Stimulated activated naive CD8-positive, alpha-beta T cell treated with anti-CD3 and anti-CD28 coated beads, Interleukin-15, Interleukin-2, amounts not matched to agents 100 U/mL and 50 U/mL, for 24 hours (primary cell): ENCODE measurements at regions not wholly inside any gene's neighbourhood (a gene's known extent, or its start where the extent isn't known, plus 50 kb on each side); places are given as distances from the start of the nearest gene placed in this dataset.
"Not testable (repeated sequence)": the region's sequence is repeated elsewhere in the genome, so short reads cannot be mapped to it uniquely, and the experiment has no call there.

Source experiments
- ATAC-seq: fragments of 150-1000 bp; cut with Tn5 transposase; one replicate; pipeline ENCODE4 v1.10.0; 2021
- DNase-seq: peaks from one replicate; pipeline ENCODE4 v3.0.0; 2021

DNA sequence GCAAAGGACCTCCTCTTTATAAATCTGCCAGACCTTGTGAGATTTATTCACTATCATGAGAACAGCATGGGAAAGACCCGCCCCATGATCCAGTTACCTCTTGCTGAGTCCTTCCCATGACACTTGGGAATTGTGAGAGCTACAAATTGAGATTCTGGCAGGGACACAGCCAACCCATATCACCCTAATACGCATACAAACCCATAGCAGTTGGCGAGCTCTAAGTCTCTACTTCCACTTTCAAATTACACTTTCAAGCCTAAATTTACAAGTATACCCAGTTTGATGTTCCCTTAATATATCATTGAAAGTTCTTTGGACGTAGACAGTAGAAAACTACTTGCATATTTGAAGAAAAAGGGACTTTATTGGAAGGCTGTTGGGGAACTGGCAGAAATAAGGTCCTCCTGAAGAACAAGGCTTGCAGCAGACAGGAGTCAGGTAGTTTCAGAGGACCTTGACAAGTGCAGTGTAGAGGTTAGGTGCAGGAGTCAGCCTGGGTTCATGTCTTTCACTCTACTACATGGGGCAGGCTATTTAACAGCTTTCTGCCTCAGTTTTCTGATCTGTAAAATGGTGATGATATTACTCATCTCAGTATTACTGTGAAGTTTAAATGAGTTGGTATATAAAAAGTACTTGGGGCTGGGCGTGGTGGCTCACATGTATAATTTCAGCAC is 107.9 kb upstream of the EEF2KMT start:
- no peak for DNase-seq
- no peak for ATAC-seq

DNA sequence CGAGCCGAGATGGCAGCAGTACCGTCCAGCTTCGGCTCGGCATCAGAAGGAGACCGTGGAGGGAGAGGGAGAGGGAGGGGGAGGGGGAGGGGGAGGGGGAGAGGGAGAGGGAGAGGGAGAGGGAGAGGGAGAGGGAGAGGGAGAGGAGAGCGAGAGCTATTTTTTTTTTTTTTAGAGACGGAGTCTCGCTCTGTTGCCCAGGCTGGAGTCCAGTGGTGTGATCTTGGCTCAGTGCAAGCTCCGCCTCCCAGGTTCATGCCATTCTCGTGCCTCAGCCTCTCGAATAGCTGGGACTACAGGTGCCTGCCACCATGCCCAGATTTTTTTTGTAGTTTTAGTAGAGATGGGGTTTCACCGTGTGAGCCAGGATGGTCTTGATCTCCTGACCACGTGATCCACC is 106.1 kb upstream of the EEF2KMT start:
- not testable (repeated sequence) for ATAC-seq, DNase-seq

DNA sequence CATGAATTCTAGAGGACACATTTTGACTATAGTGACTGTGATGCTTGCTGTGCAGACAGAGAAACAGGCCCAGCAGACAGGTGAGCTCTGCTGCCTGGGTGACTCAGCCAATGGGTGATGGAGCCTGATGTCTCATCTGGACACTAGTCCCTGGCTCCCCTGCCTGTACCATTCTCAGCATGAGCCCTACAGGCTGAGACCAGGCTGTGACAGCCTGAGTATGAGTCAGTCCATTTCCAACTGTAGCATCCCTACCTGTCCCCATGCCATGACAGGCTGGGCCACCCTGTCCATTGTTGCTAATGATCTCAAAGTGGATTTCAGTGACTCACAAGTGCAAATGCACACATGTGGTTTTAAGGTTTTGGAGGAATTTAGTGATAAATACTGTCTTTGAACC is 102.5 kb upstream of the EEF2KMT start:
- no peak for ATAC-seq

DNA sequence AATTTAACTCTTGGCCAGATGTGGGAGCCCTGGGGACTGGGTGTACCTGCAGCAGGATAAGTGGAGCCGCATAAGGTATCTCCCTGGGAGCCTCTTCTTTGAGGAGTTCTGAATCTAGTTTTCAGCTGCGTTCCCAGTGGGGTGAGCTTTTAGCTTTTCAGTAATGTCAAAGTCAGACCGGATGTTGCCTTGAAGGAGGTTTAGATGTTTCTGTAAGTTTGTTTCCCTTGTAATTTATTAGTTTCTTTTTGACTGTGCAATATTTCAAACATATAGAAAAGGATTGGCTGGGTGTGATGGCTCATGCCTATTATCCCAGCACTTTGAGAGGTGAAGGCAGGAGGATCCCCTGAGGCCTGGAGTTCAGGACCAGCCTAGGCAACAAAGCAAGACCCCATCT is 98.6 kb upstream of the EEF2KMT start:
- ATAC-seq (no peak), DNase-seq (no peak)

More for the DNA sequence above, 102.5 kb upstream of the EEF2KMT start:
- no peak for DNase-seq

DNA sequence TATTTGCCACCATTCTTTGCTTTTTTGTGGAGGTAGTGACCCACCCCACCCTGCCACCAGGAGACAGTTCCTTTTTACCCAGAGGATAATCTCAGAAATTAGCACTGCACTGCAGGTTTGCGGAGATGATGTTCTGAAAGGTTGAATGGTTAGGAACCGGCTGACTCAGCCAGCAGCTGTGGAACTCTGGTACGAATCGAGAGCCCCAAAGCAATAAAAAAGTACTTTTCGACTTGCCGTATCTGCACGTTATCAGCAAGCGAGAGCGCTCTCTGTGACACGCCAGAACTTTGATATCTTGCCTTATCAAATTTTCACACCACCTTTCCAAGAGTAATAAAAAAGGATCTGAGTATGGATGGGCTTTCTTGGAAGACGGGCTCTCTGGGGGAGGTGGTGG is 96.3 kb upstream of the EEF2KMT start:
- no peak for ATAC-seq
- DNase-seq: no peak

DNA sequence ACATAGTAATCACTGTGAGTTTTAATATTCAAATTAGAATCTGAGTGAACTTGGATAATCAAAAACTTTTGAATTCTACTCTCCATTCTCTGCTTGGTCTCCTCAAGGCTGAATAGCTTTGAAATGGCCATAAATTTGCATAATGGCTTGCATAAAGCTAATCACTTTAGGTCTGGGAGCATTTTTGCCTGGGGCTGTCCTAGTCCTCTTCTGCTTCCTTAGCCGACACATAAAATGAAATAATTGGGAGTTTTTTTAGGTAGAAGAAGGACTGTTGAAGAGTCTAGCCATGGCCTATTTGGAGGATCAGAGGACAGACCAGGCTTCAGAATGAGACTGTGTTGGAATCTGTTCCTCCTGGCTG is 91.4 kb upstream of the EEF2KMT start:
- ATAC-seq: no peak
- no peak for DNase-seq

DNA sequence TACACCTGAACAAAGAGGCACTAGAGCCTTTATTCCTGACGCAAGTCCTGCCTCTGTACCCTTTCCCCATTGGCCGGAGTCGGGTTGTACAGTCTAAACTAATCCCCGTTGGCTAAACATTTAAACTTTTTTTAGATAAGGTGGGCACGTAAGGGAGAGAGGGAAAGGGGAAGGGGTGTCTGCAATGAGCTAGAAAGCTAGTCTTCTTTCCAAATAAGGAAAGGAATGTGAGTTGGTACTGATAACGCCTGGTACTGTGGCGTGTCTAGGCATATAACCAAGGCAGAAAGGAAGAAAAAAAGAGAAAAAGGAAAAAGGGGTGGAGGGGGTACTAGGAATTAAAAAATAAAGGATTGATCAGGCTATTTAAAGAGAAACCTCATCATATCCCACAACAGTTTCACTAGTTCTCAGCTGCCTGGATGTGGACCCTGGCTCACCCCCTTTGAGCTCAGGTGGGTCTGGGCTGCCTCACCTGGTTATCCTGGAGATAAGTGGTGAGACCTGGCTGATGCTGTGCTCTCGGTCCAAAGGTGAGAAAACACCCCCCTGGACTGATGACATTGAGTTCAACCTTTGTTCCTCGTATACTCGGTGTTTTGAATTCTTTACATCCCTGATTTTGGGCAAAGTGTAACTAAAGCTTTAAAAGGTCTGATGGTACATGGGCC is 90.9 kb upstream of the EEF2KMT start:
- no peak for ATAC-seq
- DNase-seq: no peak

DNA sequence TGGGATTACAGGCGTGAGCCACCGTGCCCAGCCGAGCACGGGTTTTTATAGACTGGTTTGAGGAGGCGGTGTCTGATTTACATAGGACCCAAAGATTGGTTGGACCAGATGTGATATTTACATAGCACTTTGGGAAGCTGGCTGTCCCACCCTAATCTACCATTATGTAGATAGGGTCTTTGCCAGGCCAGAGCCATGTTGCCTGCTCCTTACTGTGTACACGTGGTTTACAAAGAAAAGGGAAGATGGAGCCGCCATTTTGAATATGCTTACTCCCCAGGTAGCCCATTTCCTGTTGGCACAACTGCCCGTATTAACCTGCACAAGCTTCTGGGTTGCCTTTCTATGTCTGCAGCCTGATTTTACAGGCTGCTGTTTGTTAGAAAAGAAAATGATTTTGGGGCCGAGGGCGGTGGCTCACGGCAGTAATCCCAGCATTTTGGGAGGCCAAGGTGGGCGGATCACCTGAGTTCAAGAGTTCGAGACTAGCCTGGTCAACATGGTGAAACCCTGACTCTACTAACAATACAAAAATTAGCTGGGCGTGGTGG is 89.9 kb upstream of the EEF2KMT start:
- DNase-seq: no peak
- no peak for ATAC-seq

DNA sequence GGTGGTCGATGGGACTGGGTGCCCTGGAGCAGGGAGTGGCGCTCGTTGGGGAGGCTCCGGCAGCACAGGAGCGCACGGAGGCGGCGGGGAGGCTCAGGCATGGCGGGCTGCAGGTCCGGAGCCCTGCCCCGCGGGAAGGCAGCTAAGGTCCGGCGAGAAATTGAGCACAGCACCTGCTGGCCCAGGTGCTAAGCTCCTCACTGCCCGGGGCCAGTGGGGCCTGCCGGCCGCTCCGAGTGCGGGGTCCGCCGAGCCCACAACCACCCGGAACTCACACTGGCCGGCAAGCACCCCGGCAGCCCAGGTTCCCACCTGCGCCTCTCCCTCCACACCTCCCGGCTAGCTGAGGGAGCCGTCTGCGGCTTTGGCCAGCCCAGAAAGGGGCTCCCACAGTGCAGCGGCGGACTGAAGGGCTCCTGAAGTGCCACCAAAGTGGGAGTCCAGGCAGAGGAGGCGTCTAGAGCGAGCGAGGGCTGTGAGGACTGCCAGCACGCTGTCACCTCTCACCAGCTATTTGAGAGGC is 88.8 kb upstream of the EEF2KMT start:
- no peak for ATAC-seq

DNA sequence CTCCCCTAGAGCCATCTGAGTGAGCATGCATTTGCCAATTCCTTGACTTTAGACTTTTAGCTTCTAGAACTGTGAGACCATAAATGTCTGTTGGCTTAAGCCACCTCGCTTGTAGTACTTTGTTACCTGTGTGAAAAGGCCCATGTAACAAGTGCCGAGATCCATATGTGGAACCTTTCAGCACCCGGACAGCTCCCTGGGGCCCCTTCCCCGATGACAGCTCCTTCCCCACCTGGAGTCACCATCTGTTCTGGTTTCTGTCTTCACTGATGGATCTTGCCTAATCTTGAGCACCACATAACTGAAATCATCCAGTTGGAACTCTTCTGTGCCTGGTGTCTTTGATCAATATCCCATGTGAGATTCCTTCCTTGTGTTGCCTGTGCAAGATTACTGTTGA is 78.9 kb upstream of the EEF2KMT start:
- DNase-seq: no peak

More for the DNA sequence above, 88.8 kb upstream of the EEF2KMT start:
- no peak for DNase-seq

DNA sequence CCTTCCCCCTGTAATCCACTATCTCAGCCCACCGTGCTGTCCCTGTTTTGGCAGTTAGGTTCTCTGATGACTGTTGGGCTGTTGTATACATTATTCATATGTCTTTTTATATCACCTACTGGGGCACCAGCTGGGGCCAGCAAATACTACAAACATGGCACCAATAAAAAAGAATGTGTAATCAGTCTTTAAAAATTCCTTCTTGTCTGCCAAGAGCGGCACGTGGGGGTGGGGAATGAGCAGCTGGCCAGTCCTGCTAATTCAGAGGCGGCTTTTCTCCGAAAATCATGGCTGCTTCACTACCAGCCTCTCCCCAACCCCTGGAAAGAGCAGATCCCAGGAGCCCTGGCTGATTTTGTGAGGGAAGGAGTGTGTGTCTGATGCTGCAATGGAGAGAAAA is 77.7 kb upstream of the EEF2KMT start:
- ATAC-seq: no peak

More for the DNA sequence above, 78.9 kb upstream of the EEF2KMT start:
- no peak for ATAC-seq

DNA sequence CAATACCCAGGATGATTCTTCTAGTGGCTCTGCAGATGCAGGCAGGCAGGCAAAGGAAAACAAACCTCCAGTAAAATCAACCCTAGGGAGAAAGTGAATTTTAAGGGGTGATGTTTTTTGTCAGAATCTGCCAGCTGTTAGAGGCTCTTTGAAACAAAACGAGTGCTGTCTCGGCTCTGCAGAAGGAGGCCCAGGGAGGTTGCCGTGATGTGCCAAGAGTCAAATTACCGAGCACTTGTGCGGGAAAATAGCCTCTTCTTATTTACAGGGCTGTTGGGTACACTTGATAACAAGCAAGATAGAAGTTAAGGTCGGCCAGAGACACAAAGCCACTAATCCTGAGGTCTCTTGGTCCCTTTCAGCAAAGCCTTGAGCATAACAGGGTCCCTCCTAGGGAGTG is 68.9 kb upstream of the EEF2KMT start:
- no peak for ATAC-seq
- DNase-seq: no peak

More for the DNA sequence above, 77.7 kb upstream of the EEF2KMT start:
- DNase-seq: no peak

DNA sequence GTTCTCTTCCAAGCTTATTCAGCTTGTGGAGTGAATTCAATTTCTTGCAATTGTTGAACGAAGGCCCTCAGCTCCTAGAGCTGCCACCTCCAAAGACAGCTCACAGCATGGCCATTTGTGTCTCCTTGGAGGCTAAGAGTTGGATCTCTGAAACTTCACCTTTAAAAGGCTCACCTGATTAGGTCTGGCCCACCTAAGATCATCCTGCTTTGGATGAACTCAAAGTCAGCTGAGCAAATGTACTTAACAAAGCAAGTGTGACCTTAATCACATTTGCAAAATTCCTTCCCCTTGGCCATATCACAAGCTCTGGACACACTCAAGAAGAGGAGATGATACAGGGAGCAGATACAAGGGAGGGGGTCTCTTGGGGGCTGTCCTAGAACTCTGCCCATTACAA is 67.8 kb upstream of the EEF2KMT start:
- DNase-seq, ATAC-seq: not testable (repeated sequence)

DNA sequence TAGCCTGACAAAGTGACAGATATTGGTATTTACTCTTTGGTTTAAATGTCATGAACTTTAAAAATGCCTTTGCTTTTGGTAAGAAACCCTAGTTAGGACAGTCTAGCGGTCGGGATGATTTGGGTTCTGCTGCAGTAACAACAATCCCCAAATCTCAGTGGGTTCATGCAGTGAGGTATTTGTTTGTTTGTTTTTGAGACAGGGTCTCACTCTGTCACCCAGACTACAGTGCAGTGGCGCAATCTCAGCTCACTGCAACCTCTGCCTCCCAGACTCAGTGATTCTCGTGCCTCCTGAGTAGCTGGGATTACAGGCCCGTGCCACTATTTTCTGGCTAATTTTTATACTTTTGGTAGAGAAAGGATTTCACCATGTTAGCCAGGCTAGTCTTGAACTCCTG is 65.2 kb upstream of the EEF2KMT start:
- not testable (repeated sequence) for ATAC-seq

DNA sequence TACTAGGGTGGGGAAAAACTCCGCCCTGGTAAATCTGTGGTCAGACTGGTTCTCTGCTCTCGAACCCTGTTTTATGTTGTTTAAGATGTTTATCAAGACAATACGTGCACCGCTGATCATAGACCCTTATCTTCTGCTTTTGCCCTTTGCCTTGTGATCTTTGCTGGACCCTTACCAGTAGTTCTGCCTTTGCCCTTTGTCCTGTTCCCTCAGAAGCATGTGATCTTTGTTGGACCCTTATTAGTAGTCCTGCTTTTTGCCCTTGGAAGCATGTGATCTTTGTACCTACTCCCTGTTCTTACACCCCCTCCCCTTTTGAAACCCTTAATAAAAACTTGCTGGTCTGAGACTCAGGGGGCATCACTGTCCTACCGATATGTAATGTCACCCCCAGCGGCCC is 64.3 kb upstream of the EEF2KMT start:
- DNase-seq, ATAC-seq: not testable (repeated sequence)

More for the DNA sequence above, 65.2 kb upstream of the EEF2KMT start:
- not testable (repeated sequence) for DNase-seq

DNA sequence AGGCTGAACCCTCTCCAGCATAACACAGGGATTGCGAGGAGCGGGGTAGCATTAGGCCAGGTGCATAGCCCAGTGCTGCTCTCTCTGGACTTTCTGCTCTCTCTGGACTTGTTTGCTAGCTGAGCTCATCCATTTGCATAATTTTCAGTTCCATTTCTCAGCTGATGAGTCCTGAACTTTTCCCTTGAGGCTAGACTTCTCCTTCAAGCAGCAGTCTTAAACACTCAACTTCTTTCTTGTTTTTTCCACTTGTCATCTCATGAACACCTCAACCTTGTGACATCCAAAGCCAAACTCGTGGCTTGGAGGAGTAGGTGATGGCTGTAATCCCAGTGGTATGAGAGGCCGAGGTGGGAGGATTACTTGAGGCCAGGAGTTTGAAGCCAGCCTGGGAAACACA is 62.4 kb upstream of the EEF2KMT start:
- DNase-seq, ATAC-seq: not testable (repeated sequence)

DNA sequence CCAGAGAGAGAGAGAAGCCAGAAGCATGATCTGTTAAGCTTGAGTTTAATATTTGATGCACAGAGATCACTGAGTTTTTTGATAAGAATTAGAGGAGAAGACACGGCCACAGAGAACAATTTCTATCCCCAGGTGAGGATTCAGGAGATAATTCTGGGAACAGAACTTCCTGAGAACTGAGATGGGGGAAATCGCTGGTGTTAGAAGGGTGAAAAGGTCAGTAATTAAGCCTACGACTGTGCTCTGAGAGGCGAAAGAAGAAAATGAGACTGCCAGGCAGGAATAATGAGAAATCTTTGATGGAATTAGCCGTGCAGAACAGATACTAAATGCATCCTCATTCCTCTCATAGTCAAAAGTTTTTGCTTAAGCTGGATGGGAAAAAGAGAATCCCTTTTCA is 61.9 kb upstream of the EEF2KMT start:
- not testable (repeated sequence) for DNase-seq, ATAC-seq

DNA sequence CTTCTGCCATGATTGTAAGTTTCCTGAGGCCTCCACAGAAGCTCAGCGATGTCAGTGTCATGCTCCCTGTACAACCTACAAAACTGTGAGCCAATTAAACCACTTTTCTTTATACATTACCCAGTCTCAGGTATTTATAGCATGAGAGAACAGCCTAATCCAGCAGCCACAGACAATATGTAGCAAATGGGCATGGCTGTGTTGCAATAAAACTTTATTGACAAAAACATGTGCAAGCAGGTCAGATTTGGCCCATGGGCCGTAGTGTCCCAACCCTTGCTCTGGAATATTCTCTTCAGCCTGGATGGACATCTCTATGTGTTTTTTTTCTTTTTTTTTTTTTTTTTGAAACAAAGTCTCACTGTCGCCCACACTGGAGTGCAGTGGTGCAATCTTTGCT is 60.9 kb upstream of the EEF2KMT start:
- ATAC-seq (no peak), DNase-seq (no peak)

DNA sequence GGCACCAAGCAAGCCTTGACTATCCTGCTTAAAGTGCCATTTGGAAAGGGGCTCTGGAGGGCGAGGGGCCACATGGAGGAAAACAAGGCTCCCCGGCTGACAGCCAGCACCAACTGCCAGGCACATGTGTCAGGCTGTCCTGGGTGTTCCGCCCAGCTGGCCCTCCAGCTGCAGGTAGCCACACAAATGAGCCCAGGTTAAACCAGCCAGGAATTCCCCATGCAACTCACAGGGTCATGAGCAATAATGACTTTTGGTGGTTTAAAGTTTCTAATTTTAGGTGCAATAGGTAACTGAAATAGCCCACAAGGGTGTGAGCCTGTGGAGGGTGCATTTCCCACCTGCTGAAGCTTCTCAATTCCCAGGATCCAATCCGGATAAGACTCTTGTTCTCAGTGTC is 58.9 kb upstream of the EEF2KMT start:
- not testable (repeated sequence) for DNase-seq, ATAC-seq

DNA sequence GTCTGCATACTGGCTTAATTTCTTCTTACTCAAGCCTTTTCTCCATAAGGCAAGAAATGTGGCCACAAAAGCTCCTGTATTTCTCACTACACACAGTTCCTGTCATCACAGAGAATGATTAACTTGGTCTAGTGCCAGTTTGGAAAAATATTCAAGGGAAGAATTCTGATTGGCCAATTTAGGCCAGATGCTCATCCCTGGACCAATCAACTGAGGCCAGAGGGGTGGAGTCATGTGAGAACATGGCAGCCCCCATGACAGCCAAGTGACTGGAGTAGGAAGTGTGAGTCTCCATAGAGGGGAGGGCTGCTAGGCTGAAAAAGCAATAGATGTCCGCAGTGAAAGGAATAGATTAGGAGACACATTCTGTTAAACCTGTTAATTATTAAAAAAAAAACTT is 56.4 kb upstream of the EEF2KMT start:
- not testable (repeated sequence) for ATAC-seq

DNA sequence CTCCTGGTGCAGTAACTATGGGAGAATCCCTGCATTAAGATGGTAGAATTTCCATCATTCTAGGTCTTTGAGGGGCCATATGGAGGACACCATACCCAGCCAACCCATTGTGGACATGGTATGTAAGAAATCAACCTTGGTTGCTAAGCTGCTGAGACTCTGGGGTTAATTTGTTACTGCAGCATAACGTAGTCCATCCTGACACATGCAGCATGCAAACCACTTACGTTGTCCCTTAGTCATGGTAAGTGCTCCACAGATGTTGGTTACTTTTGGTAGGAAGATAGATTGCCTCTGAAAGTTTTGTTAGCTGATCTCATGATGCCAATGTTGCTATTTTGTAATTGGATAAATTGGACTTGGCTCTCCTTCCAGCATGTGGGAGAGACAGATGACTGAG is 53.8 kb upstream of the EEF2KMT start:
- ATAC-seq, DNase-seq: not testable (repeated sequence)

More for the DNA sequence above, 56.4 kb upstream of the EEF2KMT start:
- not testable (repeated sequence) for DNase-seq
